AG10803 (cell line): ENCODE measurements at regions not wholly inside any gene's neighbourhood (a gene's known extent, or its start where the extent isn't known, plus 50 kb on each side); places are given as distances from the start of the nearest gene placed in this dataset.

Source experiments
- DNase-seq: peaks from one replicate; pipeline ENCODE4 v3.0.0; 2010; ENCODE audit warnings: low read depth
- H3K4me3 ChIP-seq: 2 replicates; pipeline ENCODE4 v1.5.1; 2011; ENCODE audit warnings: mild to moderate bottlenecking, low read length, control low read depth
- TF ChIP-seq, protein P1 (sequence below): conservative IDR thresholded peaks from 2 replicates; pipeline ENCODE4 v1.5.1; 2011; ENCODE audit warnings: mild to moderate bottlenecking, low read length, control low read depth, inconsistent platforms

DNA sequence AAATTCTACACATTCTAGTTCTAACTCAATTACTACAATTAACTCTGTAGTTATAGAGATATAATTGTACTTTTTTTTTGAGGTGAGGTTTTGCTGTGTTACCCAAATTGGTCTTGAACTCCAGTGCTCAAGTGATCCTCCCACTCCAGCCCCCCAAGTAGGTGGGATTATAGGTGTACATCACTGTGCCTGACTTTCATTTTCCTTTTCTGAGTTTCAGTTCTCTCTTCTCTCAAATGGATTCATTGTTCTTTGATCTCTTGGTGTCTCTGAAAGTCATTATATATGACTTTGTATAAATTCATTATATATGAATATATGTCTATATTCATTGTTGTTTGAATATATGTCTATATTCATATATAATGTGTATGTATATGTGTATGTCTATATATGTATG lies 74.0 kb upstream of the GALNT2 start:
- H3K4me3 ChIP-seq, result no peak overlapping the region
- TF ChIP-seq, protein P1, sequence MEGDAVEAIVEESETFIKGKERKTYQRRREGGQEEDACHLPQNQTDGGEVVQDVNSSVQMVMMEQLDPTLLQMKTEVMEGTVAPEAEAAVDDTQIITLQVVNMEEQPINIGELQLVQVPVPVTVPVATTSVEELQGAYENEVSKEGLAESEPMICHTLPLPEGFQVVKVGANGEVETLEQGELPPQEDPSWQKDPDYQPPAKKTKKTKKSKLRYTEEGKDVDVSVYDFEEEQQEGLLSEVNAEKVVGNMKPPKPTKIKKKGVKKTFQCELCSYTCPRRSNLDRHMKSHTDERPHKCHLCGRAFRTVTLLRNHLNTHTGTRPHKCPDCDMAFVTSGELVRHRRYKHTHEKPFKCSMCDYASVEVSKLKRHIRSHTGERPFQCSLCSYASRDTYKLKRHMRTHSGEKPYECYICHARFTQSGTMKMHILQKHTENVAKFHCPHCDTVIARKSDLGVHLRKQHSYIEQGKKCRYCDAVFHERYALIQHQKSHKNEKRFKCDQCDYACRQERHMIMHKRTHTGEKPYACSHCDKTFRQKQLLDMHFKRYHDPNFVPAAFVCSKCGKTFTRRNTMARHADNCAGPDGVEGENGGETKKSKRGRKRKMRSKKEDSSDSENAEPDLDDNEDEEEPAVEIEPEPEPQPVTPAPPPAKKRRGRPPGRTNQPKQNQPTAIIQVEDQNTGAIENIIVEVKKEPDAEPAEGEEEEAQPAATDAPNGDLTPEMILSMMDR, result no peak
- no peak for DNase-seq

DNA sequence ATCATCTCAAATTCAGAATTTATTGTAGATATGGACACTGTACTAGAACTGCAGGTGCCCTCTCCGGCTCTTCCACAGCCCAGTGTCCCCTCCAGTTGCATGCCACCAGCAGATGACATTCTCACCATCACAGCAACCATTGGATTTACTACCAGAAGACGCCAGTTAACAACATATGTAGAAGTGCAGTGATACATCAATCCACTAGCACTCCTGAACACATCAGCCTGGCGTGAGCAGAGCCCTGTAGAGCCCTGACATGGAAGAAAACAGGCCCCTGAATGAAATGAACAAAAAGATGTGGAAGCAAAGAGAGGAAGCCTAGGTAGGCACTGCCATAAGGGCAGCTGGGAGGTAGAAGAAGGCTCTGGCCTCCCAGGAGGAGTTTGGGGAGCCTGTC lies 73.1 kb upstream of the GALNT2 start:
- TF ChIP-seq, protein P1, result no peak
- H3K4me3 ChIP-seq, result no peak overlapping the region
- DNase-seq, result no peak

DNA sequence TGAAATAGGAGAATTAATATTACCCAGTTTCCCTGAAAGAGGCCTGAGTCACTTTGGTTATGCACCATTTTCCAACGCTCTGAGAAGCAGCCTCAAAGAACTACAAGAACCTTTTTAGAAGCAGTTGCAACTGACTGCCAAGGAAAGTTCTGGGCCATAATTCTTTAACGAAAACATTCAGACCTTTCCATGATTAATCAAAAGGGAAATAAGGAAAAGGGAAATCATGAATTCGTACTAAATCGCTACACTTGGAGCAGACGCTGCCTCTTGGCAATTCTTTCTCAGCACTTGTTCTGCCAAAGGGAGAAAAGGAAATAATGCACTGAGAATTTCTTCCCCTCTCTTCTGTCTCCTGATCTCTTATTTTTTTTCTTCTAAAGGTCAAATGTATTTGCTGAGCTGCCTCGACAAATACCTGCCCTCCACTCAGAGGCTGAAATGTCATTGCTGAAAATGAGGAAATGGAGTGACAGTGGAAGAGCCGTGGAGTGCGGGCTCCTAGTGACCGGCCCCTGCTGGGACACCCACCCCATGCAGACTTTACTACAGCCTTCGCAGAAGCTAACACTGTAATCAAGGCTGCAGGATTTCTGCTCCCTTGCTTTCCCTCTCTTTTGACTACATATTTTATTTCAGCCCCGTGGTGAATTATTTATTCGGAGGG lies 67.9 kb upstream of the GALNT2 start:
- H3K4me3 ChIP-seq, result no peak overlapping the region
- no peak for DNase-seq
- TF ChIP-seq, protein P1, result no peak

DNA sequence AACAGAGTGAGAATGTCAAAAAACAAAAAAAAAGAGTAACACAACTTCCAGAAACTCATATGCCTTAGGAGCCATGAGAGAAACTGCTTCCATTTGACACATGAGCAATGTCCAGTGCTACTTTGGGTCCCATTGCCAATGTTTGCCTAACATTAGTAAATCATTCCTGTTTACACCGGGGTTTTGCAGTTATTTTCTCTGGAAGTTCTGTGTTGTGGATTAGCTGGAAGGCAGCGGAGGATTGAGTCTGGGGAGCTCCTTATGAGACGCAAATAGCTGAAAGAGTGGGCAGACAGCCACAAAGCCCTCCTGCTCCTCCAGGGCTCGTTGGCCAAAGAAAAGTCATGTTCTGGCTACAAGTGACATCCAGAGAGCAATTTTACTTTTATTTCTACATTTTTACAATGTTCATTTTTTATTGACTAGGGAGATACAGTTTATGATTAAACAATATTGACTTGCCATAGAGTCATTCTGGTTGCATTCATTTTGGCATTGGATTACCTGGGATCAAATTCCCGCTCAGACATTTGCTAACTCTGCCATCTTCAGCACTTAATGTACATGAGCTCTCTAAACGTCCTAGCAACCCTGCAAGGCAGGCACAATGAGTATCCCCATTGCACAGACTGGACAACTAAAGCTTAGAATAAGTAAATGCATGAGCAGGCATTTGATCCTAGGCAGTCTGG lies 66.4 kb upstream of the GALNT2 start:
- TF ChIP-seq, protein P1, result no peak
- H3K4me3 ChIP-seq, result no peak overlapping the region
- no peak for DNase-seq

DNA sequence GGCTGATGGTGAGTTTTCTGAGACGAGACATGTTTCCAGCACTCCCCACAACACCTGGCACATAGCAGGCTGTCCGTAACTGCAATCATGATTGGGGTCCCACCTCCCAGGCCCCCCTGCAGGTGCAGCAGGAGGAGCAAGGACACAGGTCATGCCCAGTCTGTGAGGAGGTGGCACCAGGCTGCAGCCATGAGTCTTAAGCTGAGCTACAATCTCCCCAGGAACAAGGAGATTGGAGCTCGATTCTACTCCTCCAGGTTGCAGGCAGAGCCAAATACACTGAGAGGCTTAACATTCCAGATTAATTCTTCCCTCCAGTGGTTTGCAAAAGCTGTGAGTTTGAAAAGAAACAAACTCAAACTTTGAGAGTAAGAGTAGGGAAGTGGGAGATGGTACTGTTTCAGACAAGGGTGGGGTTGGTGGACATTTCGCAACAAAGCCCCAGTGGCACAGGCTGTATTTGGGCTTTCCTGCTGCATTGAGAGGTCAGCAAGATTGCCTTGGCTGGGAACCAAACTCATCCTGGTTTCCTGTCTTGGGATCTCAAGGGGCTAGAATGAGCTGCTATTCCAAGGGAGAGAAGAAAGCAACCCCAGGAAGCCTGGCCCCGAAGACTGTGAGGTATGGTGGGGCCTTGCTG lies 64.8 kb upstream of the GALNT2 start:
- no peak overlapping the region for H3K4me3 ChIP-seq
- TF ChIP-seq, protein P1, result no peak
- DNase-seq, result no peak

DNA sequence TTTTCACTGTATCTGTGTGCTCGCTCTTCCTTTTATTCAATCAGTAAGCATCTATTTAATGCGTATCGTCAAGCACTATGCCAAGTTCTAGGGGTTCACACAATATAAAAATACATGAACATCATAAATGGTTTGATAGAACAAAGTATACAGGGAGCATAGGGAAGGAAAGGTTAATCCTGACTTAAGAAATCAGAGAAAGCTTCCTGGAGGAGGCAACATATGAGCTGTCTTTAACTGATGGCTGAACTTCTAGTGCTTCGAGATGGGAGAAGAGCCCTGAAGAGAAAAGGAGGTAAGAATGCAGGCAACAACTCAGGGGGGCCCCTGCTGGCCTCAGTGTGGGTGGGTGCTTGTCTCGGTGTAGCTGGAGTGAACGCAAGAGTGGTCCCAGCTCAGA lies 63.6 kb upstream of the GALNT2 start:
- TF ChIP-seq, protein P1, result no peak
- DNase-seq, result no peak
- H3K4me3 ChIP-seq, result no peak overlapping the region

DNA sequence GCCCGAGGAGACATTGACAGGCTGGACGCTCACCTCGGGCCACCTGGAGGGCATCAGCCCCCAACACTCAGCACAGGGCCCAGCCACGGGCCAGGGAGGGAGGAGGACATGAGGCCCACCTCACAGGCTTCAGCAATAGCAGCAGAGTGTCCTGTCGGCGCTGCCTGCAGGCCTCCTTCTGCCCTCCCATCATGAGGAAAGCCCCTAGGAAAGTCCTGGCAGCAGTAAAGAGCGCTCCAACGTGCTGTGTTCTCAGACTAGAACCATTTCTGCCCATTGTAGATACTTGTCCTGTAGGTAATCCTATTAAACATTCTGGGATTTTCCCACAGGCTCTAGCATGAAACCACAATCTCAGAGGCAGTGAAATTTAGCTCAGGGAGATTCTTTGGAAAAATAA lies 62.0 kb upstream of the GALNT2 start:
- H3K4me3 ChIP-seq, result no peak overlapping the region
- no peak for DNase-seq
- TF ChIP-seq, protein P1, result no peak
